ENCODE measurements at regions not wholly inside any gene's neighbourhood (a gene's known extent, or its start where the extent isn't known, plus 50 kb on each side); places are given as distances from the start of the nearest gene placed in this dataset.

GRCh38 chr7:71077743-71078476 lies 54.0 kb upstream of the GALNT17 start:
- no peak for DNase-seq
- Histone ChIP-seq H3K9me3 (replicated peaks) (peaks cover 54% of the 10 kb centered on the region), H3K4me3 (no peak overlapping the region), H3K27me3 (ENCODE audit: low read depth) (no peaks in the 10 kb centered on the region), H3K36me3 (no peaks in the 10 kb centered on the region), H3K27ac (replicated peaks) (no peak overlapping the region), H3K4me1 (no peaks in the 10 kb centered on the region)
- TF ChIP-seq CTCF (IDR thresholded peaks at IDR 0.05; ENCODE audit: borderline replicate concordance), result no peak
- intact Hi-C loops (cut with micrococcal nuclease), result no loop called here
